ENCODE measurements at regions not wholly inside any gene's neighbourhood (a gene's known extent, or its start where the extent isn't known, plus 50 kb on each side); places are given as distances from the start of the nearest gene placed in this dataset.

GRCh38 chr13:73499695-73500094 is 440.9 kb downstream of the KLF5 start:
- Histone ChIP-seq H3K27ac (ENCODE audit: low read length) (no peak overlapping the region), H3F3A (ENCODE audit: insufficient read depth, low read length, poor library complexity, severe bottlenecking) (no peaks in the 10 kb centered on the region), H3K9me3 (ENCODE audit: low read length) (no peaks in the 10 kb centered on the region), H2AFZ (ENCODE audit: low read depth, low read length) (no peak overlapping the region), H3K79me2 (replicated peaks; ENCODE audit: insufficient read depth, low read length) (no peaks in the 10 kb centered on the region), H3K4me2 (ENCODE audit: low read length) (no peak overlapping the region), H4K20me1 (ENCODE audit: insufficient read depth) (no peaks in the 10 kb centered on the region), H3K36me3 (ENCODE audit: insufficient read depth, low read length) (no peaks in the 10 kb centered on the region), H3K4me3 (ENCODE audit: low read length) (no peak overlapping the region), H3K27me3 (ENCODE audit: insufficient read depth, low read depth, low read length) (no peaks in the 10 kb centered on the region), H3K9ac (ENCODE audit: low read length) (no peak overlapping the region), H3K9me2 (ENCODE audit: insufficient read depth, low read length) (no peaks in the 10 kb centered on the region)
- TF ChIP-seq REST (IDR thresholded peaks at IDR 0.05; ENCODE audit: borderline replicate concordance) (no peak), MXI1 (conservative IDR thresholded peaks at IDR 0.05; ENCODE audit: poor library complexity, severe bottlenecking) (no peak), RAD21 (conservative IDR thresholded peaks at IDR 0.05) (no peak), CTCF (IDR thresholded peaks at IDR 0.05; ENCODE audit: poor library complexity, severe bottlenecking) (no peak), SMC3 (conservative IDR thresholded peaks at IDR 0.05; ENCODE audit: poor library complexity) (no peak), TAF1 (IDR thresholded peaks at IDR 0.05; ENCODE audit: low read depth) (no peak), EZH2 (IDR thresholded peaks at IDR 0.05; ENCODE audit: borderline replicate concordance, insufficient read depth, low read length, poor library complexity, severe bottlenecking) (no peak), EP300 (conservative IDR thresholded peaks at IDR 0.05; ENCODE audit: poor library complexity, severe bottlenecking) (no peak), POLR2AphosphoS5 (IDR thresholded peaks at IDR 0.05) (no peak)

- no peaks in the 10 kb centered on the region for H3K79me2 ChIP-seq (replicated peaks; ENCODE audit: insufficient read depth, low read length)
- H3K27ac ChIP-seq (ENCODE audit: low read length): no peak overlapping the region
- no peaks in the 10 kb centered on the region for H3F3A ChIP-seq (ENCODE audit: insufficient read depth, low read length, poor library complexity, severe bottlenecking)
- TF ChIP-seq POLR2AphosphoS5 (IDR thresholded peaks at IDR 0.05): no peak
- TF ChIP-seq TAF1 (IDR thresholded peaks at IDR 0.05; ENCODE audit: low read depth): no peak
- TF ChIP-seq MXI1 (conservative IDR thresholded peaks at IDR 0.05; ENCODE audit: poor library complexity, severe bottlenecking): no peak
- no peak for TF ChIP-seq CTCF (IDR thresholded peaks at IDR 0.05; ENCODE audit: poor library complexity, severe bottlenecking)
- TF ChIP-seq RAD21 (conservative IDR thresholded peaks at IDR 0.05): no peak
- TF ChIP-seq SMC3 (conservative IDR thresholded peaks at IDR 0.05; ENCODE audit: poor library complexity): no peak
- no peak overlapping the region for H2AFZ ChIP-seq (ENCODE audit: low read depth, low read length)
- H4K20me1 ChIP-seq (ENCODE audit: insufficient read depth): no peaks in the 10 kb centered on the region
- no peak overlapping the region for H3K4me3 ChIP-seq (ENCODE audit: low read length)
- H3K27me3 ChIP-seq (ENCODE audit: insufficient read depth, low read depth, low read length): no peaks in the 10 kb centered on the region
- no peak overlapping the region for H3K4me2 ChIP-seq (ENCODE audit: low read length)
- H3K36me3 ChIP-seq (ENCODE audit: insufficient read depth, low read length): no peaks in the 10 kb centered on the region
- H3K9ac ChIP-seq (ENCODE audit: low read length): no peak overlapping the region
- no peaks in the 10 kb centered on the region for H3K9me2 ChIP-seq (ENCODE audit: insufficient read depth, low read length)
- H3K9me3 ChIP-seq (ENCODE audit: low read length): no peaks in the 10 kb centered on the region
These were observed 438.6 kb downstream of the KLF5 start for GRCh38 chr13:73497430-73497829.

Measured in neural cell (in vitro differentiated cells).